IMR-90 (cell line): ENCODE measurements at regions not wholly inside any gene's neighbourhood (a gene's known extent, or its start where the extent isn't known, plus 50 kb on each side); places are given as distances from the start of the nearest gene placed in this dataset.

ENCODE experiments used
- ATAC-seq: fragments of 200-7000 bp; cut with Tn5 transposase; 2 replicates; pipeline ENCODE4 v1.9.1; 2020; ENCODE audit warnings: low read depth, mild to moderate bottlenecking, moderate library complexity
- BruUV-seq: library from RNA; stranded (reverse); fragments of 400-500 nt; replicated peaks from 2 replicates; lab custom pipeline; 2021; lab: Mats Ljungman, UMichigan
- CTCF ChIA-PET: fragments of 300-600 bp; formaldehyde crosslinking; extraction: SDS; loops from one replicate; lab custom pipeline; 2021; ENCODE audit warnings: antibody characterized with exemption; lab: Yijun Ruan, JAX
- POLR2A ChIA-PET: fragments of 300-600 bp; sonication (Branson Sonifier 250); formaldehyde crosslinking; loops from one replicate; lab custom pipeline; 2022; ENCODE audit warnings: antibody characterized with exemption; ENCODE audit not compliant: unreplicated experiment; lab: Charles Lee
- DNase-seq: peaks from one replicate; pipeline ENCODE4 v3.0.0; 2013
- H2AFZ ChIP-seq: replicated peaks from 2 replicates; pipeline ENCODE3; 2013; ENCODE audit warnings: low read length, mild to moderate bottlenecking; ENCODE audit not compliant: poor library complexity
- H2AK5ac ChIP-seq: 2 replicates; pipeline ENCODE4 v1.6.1; 2013; ENCODE audit warnings: low read depth, low read length, inconsistent platforms
- H2AK9ac ChIP-seq: replicated peaks from 2 replicates; pipeline ENCODE3; 2013; ENCODE audit warnings: mild to moderate bottlenecking, low read depth, low read length, moderate library complexity; ENCODE audit not compliant: poor library complexity
- H2BK120ac ChIP-seq: 2 replicates; pipeline ENCODE4 v1.6.1; 2013; ENCODE audit warnings: low read depth, low read length, inconsistent platforms
- H2BK15ac ChIP-seq: 3 replicates; pipeline ENCODE4 v1.6.1; 2013; ENCODE audit warnings: low read depth, low read length, inconsistent platforms
- H2BK20ac ChIP-seq: 2 replicates; pipeline ENCODE4 v1.6.1; 2013; ENCODE audit warnings: low read depth, mild to moderate bottlenecking, inconsistent platforms, low read length, moderate library complexity
- H2BK5ac ChIP-seq: 2 replicates; pipeline ENCODE4 v1.6.1; 2013; ENCODE audit warnings: mild to moderate bottlenecking, low read depth, low read length, inconsistent platforms; ENCODE audit not compliant: poor library complexity, severe bottlenecking
- H3K14ac ChIP-seq: replicated peaks from 2 replicates; pipeline ENCODE4 v1.6.1; 2013; ENCODE audit warnings: low read depth, low read length, inconsistent platforms
- H3K18ac ChIP-seq: 2 replicates; pipeline ENCODE4 v1.6.1; 2013; ENCODE audit warnings: low read depth, low read length, control low read depth
- H3K23ac ChIP-seq: 2 replicates; pipeline ENCODE4 v1.6.1; 2013; ENCODE audit warnings: low read depth, low read length, inconsistent platforms
- H3K27ac ChIP-seq: 2 replicates; pipeline ENCODE4 v1.5.1; 2013; ENCODE audit warnings: mild to moderate bottlenecking, control low read depth, low read length; ENCODE audit not compliant: insufficient read depth
- H3K27me3 ChIP-seq: 2 replicates; pipeline ENCODE4 v1.6.1; 2013; ENCODE audit warnings: low read length; ENCODE audit not compliant: control insufficient read depth, insufficient read depth
- H3K36me3 ChIP-seq: 2 replicates; pipeline ENCODE4 v1.6.1; 2013; ENCODE audit warnings: low read length, mixed read lengths; ENCODE audit not compliant: control insufficient read depth, insufficient read depth
- H3K4ac ChIP-seq: 2 replicates; pipeline ENCODE4 v1.6.1; 2013; ENCODE audit warnings: low read depth, low read length, inconsistent platforms
- H3K4me1 ChIP-seq: 2 replicates; pipeline ENCODE4 v1.6.1; 2013; ENCODE audit warnings: low read length, mixed read lengths; ENCODE audit not compliant: control insufficient read depth, insufficient read depth
- H3K4me2 ChIP-seq: 2 replicates; pipeline ENCODE4 v1.6.1; 2013; ENCODE audit warnings: low read depth, mild to moderate bottlenecking, control low read depth, low read length, moderate library complexity
- H3K4me3 ChIP-seq: 2 replicates; pipeline ENCODE4 v1.5.1; 2013; ENCODE audit warnings: low read depth, mild to moderate bottlenecking, control low read depth, low read length, moderate library complexity; ENCODE audit not compliant: insufficient read depth
- H3K56ac ChIP-seq: 2 replicates; pipeline ENCODE4 v1.6.1; 2013; ENCODE audit warnings: low read length, inconsistent platforms; ENCODE audit not compliant: insufficient read depth; ENCODE audit errors: extremely low read depth
- H3K79me1 ChIP-seq, 2 experiments: 2 replicates each; pipeline ENCODE4 v1.6.1; 2013; ENCODE audit warnings: low read length in 2 of 2, inconsistent platforms in 1 of 2, low read depth in 1 of 2
- H3K9ac ChIP-seq: 2 replicates; pipeline ENCODE4 v1.6.1; 2013; ENCODE audit warnings: low read depth, low read length, control low read depth
- H3K9me1 ChIP-seq: 2 replicates; pipeline ENCODE4 v1.6.1; 2013; ENCODE audit warnings: low read length, inconsistent platforms; ENCODE audit not compliant: insufficient read depth
- H3K9me3 ChIP-seq: 2 replicates; pipeline ENCODE4 v1.6.1; 2013; ENCODE audit warnings: low read length; ENCODE audit not compliant: control insufficient read depth, insufficient read depth
- H4K20me1 ChIP-seq: 2 replicates; pipeline ENCODE4 v1.6.1; 2013; ENCODE audit warnings: low read length, inconsistent platforms; ENCODE audit not compliant: insufficient read depth
- H4K5ac ChIP-seq: 2 replicates; pipeline ENCODE4 v1.6.1; 2013; ENCODE audit warnings: mild to moderate bottlenecking, low read depth, low read length, control low read depth
- H4K8ac ChIP-seq, 2 experiments: 2 replicates each; pipeline ENCODE4 v1.6.1; 2013; ENCODE audit warnings: low read depth in 2 of 2, low read length in 2 of 2, control low read depth in 1 of 2, inconsistent platforms in 1 of 2
- H4K91ac ChIP-seq: 2 replicates; pipeline ENCODE4 v1.6.1; 2013; ENCODE audit warnings: low read depth, low read length, inconsistent platforms; ENCODE audit not compliant: insufficient read depth
- CEBPB ChIP-seq: IDR thresholded peaks from 2 replicates; pipeline ENCODE4 v1.6.1; 2012; ENCODE audit warnings: low read depth, low read length, improper control_type of control experiment
- RFX5 ChIP-seq: IDR thresholded peaks from 2 replicates; pipeline ENCODE4 v1.8.0; 2012; ENCODE audit warnings: low read depth, mild to moderate bottlenecking, low read length, moderate library complexity
- SMC3 ChIP-seq: fragments of 150-350 bp; IDR thresholded peaks from 2 replicates; pipeline ENCODE4 v1.6.1; 2016; ENCODE audit warnings: low read depth, mild to moderate bottlenecking, antibody characterized with exemption, low read length, moderate library complexity
- WGBS, 2 experiments: methylation state at CpG; one replicate each; pipeline versions ENCODE4 v1.1.5 to v1.1.7; 2013; ENCODE audit warnings: missing lambda C conversion rate in 2 of 2; ENCODE audit not compliant: insufficient read length in 1 of 2; ENCODE audit errors: extremely low coverage in 2 of 2; 5-methylcytosine and 5-hydroxymethylcytosine counted together
- dilution Hi-C: fragments of 300-500 bp; cut with HindIII; formaldehyde crosslinking; loops from one replicate; pipeline ENCODE4 v1.14.3; 2018; ENCODE audit warnings: low sequenced_read_pairs; ENCODE audit not compliant: unreplicated experiment
- in situ Hi-C: fragments of 300-500 bp; cut with MboI; formaldehyde crosslinking; loops from 3 replicates; pipeline ENCODE4 v1.14.3; 2019; ENCODE audit warnings: low sequenced_read_pairs, inconsistent platforms, mixed read lengths
- intact Hi-C: fragments of 100-400 bp; cut with micrococcal nuclease; formaldehyde crosslinking; loops from 2 replicates; pipeline ENCODE4 v1.10.0; 2022
- TF ChIP-seq, protein P1 (sequence below): conservative IDR thresholded peaks from 2 replicates; pipeline ENCODE4 v1.5.1; 2012; ENCODE audit warnings: mild to moderate bottlenecking, low read depth, low read length, improper control_type of control experiment

DNA sequence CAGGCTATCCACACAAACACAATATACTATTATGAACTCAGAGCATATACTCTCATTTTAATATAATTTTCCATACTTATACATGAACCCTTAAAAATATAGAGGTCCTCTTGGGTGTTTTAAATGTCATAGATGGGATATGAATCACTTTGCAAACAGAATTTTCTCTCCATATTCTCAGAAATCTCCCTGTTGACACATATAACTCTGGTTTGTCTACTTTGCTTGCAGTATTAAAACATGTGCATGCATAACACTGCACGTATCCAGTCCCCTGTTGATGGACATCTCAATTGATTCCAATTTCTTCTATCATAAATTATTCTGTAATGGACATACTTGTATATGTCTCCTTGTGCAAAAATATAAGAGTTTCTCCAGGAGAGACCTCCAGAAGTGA lies 417.5 kb upstream of the TBX3 start:
- ChIA-PET POLR2A (no interaction called here), CTCF (no interaction called here)
- ATAC-seq (no peak), DNase-seq (no peak)
- no peak overlapping the region for H2BK20ac ChIP-seq
- no peak overlapping the region for H2AFZ ChIP-seq
- H3K4me2 ChIP-seq = no peak overlapping the region
- H2BK5ac ChIP-seq = no peak overlapping the region
- H3K9me1 ChIP-seq = no peaks in the 10 kb centered on the region
- no peaks in the 10 kb centered on the region for H3K9me3 ChIP-seq
- no peak overlapping the region for H2BK120ac ChIP-seq
- no peak overlapping the region for H3K14ac ChIP-seq
- no peak overlapping the region for H2AK9ac ChIP-seq
- no peak overlapping the region for H3K4me3 ChIP-seq
- H2AK5ac ChIP-seq = no peak overlapping the region
- H3K27me3 ChIP-seq = no peaks in the 10 kb centered on the region
- intact Hi-C loops = no loop called here
- no peak overlapping the region for H3K23ac ChIP-seq
- H3K9ac ChIP-seq = no peak overlapping the region
- in situ Hi-C loops = no loop called here
- H4K91ac ChIP-seq = no peak overlapping the region
- H3K18ac ChIP-seq = no peak overlapping the region
- no peaks in the 10 kb centered on the region for H4K20me1 ChIP-seq
- H3K36me3 ChIP-seq = no peaks in the 10 kb centered on the region
- no peak overlapping the region for H3K4ac ChIP-seq
- no peak overlapping the region for H4K8ac ChIP-seq
- no CpG with 5 or more reads among the region's 1 CpG for WGBS, 2 experiments
- H4K5ac ChIP-seq = no peak overlapping the region
- no TSS peak for BruUV-seq
- dilution Hi-C loops = no loop called here
- H3K56ac ChIP-seq = no peak overlapping the region
- H3K4me1 ChIP-seq = no peaks in the 10 kb centered on the region
- no peaks in the 10 kb centered on the region for H3K79me1 ChIP-seq
- no peak overlapping the region for H3K27ac ChIP-seq
- TF ChIP-seq CEBPB (no peak), SMC3 (no peak), RFX5 (no peak)
- TF ChIP-seq, protein P1, sequence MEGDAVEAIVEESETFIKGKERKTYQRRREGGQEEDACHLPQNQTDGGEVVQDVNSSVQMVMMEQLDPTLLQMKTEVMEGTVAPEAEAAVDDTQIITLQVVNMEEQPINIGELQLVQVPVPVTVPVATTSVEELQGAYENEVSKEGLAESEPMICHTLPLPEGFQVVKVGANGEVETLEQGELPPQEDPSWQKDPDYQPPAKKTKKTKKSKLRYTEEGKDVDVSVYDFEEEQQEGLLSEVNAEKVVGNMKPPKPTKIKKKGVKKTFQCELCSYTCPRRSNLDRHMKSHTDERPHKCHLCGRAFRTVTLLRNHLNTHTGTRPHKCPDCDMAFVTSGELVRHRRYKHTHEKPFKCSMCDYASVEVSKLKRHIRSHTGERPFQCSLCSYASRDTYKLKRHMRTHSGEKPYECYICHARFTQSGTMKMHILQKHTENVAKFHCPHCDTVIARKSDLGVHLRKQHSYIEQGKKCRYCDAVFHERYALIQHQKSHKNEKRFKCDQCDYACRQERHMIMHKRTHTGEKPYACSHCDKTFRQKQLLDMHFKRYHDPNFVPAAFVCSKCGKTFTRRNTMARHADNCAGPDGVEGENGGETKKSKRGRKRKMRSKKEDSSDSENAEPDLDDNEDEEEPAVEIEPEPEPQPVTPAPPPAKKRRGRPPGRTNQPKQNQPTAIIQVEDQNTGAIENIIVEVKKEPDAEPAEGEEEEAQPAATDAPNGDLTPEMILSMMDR = no peak
- H2BK15ac ChIP-seq = no peak overlapping the region
